LNCaP clone FGC (cell line): ENCODE measurements at regions not wholly inside any gene's neighbourhood (a gene's known extent, or its start where the extent isn't known, plus 50 kb on each side); places are given as distances from the start of the nearest gene placed in this dataset.
"Not testable (repeated sequence)": the region's sequence is repeated elsewhere in the genome, so short reads cannot be mapped to it uniquely, and the experiment has no call there.

ENCODE experiments used
- DNase-seq: peaks from one replicate; pipeline ENCODE4 v3.0.0-alpha.2; 2011; ENCODE audit warnings: low read depth
- H3K4me3 ChIP-seq: 2 replicates; pipeline ENCODE4 v1.5.1; 2011; ENCODE audit warnings: mild to moderate bottlenecking, low read depth, low read length, control low read depth
- CTCF ChIP-seq: IDR thresholded peaks from 2 replicates; pipeline ENCODE4 v1.5.1; 2012; ENCODE audit warnings: mild to moderate bottlenecking; ENCODE audit not compliant: control insufficient read depth, insufficient read depth; ENCODE audit errors: extremely low read depth

GRCh38 chr6:101146389-101146788, 247.1 kb upstream of the GRIK2 start:
- no peak for TF ChIP-seq CTCF
- no peak for DNase-seq
- no peak overlapping the region for H3K4me3 ChIP-seq

GRCh38 chr6:101150226-101150625, 243.3 kb upstream of the GRIK2 start:
- no peak for TF ChIP-seq CTCF
- DNase-seq = no peak
- H3K4me3 ChIP-seq = no peak overlapping the region

- DNase-seq, H3K4me3 ChIP-seq: not testable (repeated sequence)
Observed at GRCh38 chr6:101157638-101158037, 235.9 kb upstream of the GRIK2 start.

GRCh38 chr6:101163611-101164010, 229.9 kb upstream of the GRIK2 start:
- no peak for TF ChIP-seq CTCF
- no peak overlapping the region for H3K4me3 ChIP-seq
- DNase-seq = no peak

DNA sequence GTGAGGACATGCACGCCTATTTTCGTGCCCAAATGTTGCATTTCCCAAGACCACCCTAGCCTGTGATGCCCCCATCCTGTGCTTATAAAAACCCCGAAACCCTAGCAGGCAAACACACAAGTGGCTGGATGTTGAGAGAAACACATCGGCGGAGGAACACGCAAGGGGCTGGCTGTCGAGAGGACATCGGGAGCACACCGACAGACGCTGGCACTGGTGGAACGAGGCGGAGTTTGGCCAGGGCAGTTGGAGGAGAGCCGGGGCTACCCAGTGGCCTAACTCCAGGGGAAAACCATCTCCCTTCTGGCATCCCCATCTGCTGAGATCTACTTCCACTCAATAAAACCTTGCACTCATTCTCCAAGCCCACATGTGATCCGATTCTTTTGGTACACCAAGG, 225.9 kb upstream of the GRIK2 start:
- H3K4me3 ChIP-seq = no peak overlapping the region
- no peak for TF ChIP-seq CTCF
- no peak for DNase-seq

GRCh38 chr6:101171049-101171448, 222.5 kb upstream of the GRIK2 start:
- DNase-seq, H3K4me3 ChIP-seq: not testable (repeated sequence)

DNA sequence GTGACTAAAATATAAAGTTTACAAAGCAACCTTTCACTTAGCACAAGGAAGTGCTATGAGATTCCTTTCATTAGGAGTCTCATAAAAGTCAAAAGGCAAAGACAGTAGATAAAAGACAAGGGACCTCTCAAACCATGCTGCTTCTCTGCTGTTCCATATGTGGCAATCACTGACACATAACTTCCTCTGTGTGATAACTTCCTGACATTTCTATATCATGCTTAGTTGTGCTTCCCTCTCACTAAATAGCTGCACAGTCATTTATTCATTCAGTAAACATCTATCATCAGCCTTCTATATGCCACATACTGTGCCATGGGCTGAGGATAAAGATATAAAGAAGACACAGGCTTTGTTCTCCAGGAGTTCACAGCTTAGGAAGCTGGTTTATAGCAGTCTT, 214.8 kb upstream of the GRIK2 start:
- no peak for TF ChIP-seq CTCF
- no peak for DNase-seq
- no peak overlapping the region for H3K4me3 ChIP-seq

GRCh38 chr6:101181006-101181405, 212.5 kb upstream of the GRIK2 start:
- no peak overlapping the region for H3K4me3 ChIP-seq
- DNase-seq = no peak
- TF ChIP-seq CTCF = no peak

DNA sequence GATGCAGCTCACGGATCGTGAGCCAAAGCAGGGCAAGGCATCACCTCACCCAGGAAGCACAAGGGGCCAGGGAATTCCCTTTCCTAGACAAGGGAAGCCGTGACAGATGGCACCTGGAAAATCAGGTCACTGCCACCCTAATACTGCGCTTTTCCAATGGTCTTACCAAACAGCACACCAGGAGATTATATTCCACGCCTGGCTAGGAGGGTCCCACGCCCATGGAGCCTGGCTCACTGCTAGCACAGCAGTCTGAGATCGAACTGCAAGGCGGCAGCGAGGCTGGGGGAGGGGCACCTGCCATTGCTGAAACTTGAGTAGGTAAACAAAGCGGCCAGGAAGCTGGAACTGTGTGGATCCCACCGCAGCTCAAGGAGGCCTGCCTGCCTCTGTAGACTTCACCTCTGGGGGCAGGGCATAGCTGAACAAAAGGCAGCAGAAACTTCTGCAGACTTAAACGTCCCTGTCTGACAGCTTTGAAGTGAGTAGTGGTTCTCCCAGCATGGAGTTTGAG, 205.2 kb upstream of the GRIK2 start:
- not testable (repeated sequence) for H3K4me3 ChIP-seq, DNase-seq
